ENCODE measurements at regions not wholly inside any gene's neighbourhood (a gene's known extent, or its start where the extent isn't known, plus 50 kb on each side); places are given as distances from the start of the nearest gene placed in this dataset.

GRCh38 chr6:11364971-11365397 is 132.5 kb upstream of the NEDD9 start:
- peak overlapping the region; percentile 38 for H3K4me3 Mint-ChIP-seq (ENCODE audit: unreplicated experiment)

GRCh38 chr6:11363881-11364576 is 131.6 kb upstream of the NEDD9 start:
- CTCF ChIA-PET = interaction anchor here (0.9 kb wide), 1 partner anchor 132 kb away, joined by 4 read pairs; no protein-coding TSS in a partner anchor
- DNase-seq (ENCODE audit: unreplicated experiment) = peak; percentile 35
- intact Hi-C loops (cut with micrococcal nuclease) = no loop called here
- Mint-ChIP-seq H3K9me3 (ENCODE audit: unreplicated experiment) (peaks cover 9% of the 10 kb centered on the region), H3K4me1 (ENCODE audit: insufficient read depth, unreplicated experiment) (peaks cover 38% of the 10 kb centered on the region), H3K27me3 (ENCODE audit: insufficient read depth, unreplicated experiment) (no peaks in the 10 kb centered on the region), H3K36me3 (ENCODE audit: insufficient read depth, unreplicated experiment) (no peaks in the 10 kb centered on the region), H3K4me3 (ENCODE audit: unreplicated experiment) (no peak overlapping the region), H3K27ac (ENCODE audit: low read depth, unreplicated experiment) (peak overlapping the region; percentile 93)
- BruUV-seq (replicated peaks) = TSS peak; percentile 65
- no peak for TF ChIP-seq CTCF (IDR thresholded peaks at IDR 0.05; ENCODE audit: unreplicated experiment)
- POLR2A ChIA-PET = interaction anchor here (0.9 to 1.0 kb wide), 2 partner anchors 69 to 131 kb away, joined by 3 to 4 read pairs; partner anchors contain the start of gene NEDD9

More at GRCh38 chr6:11364971-11365397, 132.5 kb upstream of the NEDD9 start:
- Mint-ChIP-seq H3K36me3 (ENCODE audit: insufficient read depth, unreplicated experiment) (no peaks in the 10 kb centered on the region), H3K4me1 (ENCODE audit: insufficient read depth, unreplicated experiment) (peaks cover 35% of the 10 kb centered on the region), H3K27ac (ENCODE audit: low read depth, unreplicated experiment) (peak overlapping the region; percentile 93), H3K27me3 (ENCODE audit: insufficient read depth, unreplicated experiment) (no peaks in the 10 kb centered on the region), H3K9me3 (ENCODE audit: unreplicated experiment) (peaks cover 5% of the 10 kb centered on the region)
- BruUV-seq (replicated peaks) = no TSS peak
- TF ChIP-seq CTCF (IDR thresholded peaks at IDR 0.05; ENCODE audit: unreplicated experiment) = no peak
- POLR2A ChIA-PET = interaction anchor here (0.8 to 1.0 kb wide), 3 partner anchors 11 to 132 kb away, joined by 3 to 4 read pairs (median 3); partner anchors contain the start of gene NEDD9
- DNase-seq (ENCODE audit: unreplicated experiment) = peak; percentile 35
- CTCF ChIA-PET = interaction anchor here (0.6 to 0.9 kb wide), 2 partner anchors 131 to 154 kb away, joined by 3 to 4 read pairs; no protein-coding TSS in a partner anchor
- intact Hi-C loops (cut with micrococcal nuclease) = no loop called here

- H3K4me3 Mint-ChIP-seq (ENCODE audit: unreplicated experiment) = no peak overlapping the region
- no peak for TF ChIP-seq CTCF (IDR thresholded peaks at IDR 0.05; ENCODE audit: unreplicated experiment)
- ChIA-PET POLR2A (no interaction called here), CTCF (interaction anchor here (1.4 kb wide), 1 partner anchor 133 kb away, joined by 5 read pairs; no protein-coding TSS in a partner anchor)
- BruUV-seq (replicated peaks) = no TSS peak
- no peak overlapping the region for H3K27ac Mint-ChIP-seq (ENCODE audit: low read depth, unreplicated experiment)
- H3K36me3 Mint-ChIP-seq (ENCODE audit: insufficient read depth, unreplicated experiment) = no peaks in the 10 kb centered on the region
- H3K9me3 Mint-ChIP-seq (ENCODE audit: unreplicated experiment) = peaks cover 9% of the 10 kb centered on the region
- no peak for DNase-seq (ENCODE audit: unreplicated experiment)
- intact Hi-C loops (cut with micrococcal nuclease) = no loop called here
- H3K4me1 Mint-ChIP-seq (ENCODE audit: insufficient read depth, unreplicated experiment) = peaks cover 31% of the 10 kb centered on the region
- no peaks in the 10 kb centered on the region for H3K27me3 Mint-ChIP-seq (ENCODE audit: insufficient read depth, unreplicated experiment)
These were observed 130.1 kb upstream of the NEDD9 start for GRCh38 chr6:11362564-11362963.

GRCh38 chr6:11358904-11359830 is 126.7 kb upstream of the NEDD9 start:
- Mint-ChIP-seq H3K4me1 (ENCODE audit: insufficient read depth, unreplicated experiment) (peaks cover 5% of the 10 kb centered on the region), H3K36me3 (ENCODE audit: insufficient read depth, unreplicated experiment) (no peaks in the 10 kb centered on the region), H3K27me3 (ENCODE audit: insufficient read depth, unreplicated experiment) (no peaks in the 10 kb centered on the region), H3K9me3 (ENCODE audit: unreplicated experiment) (peaks cover 9% of the 10 kb centered on the region), H3K27ac (ENCODE audit: low read depth, unreplicated experiment) (peak overlapping the region; percentile 9), H3K4me3 (ENCODE audit: unreplicated experiment) (no peak overlapping the region)
- BruUV-seq (replicated peaks) = no TSS peak
- intact Hi-C loops (cut with micrococcal nuclease) = no loop called here
- DNase-seq (ENCODE audit: unreplicated experiment) = no peak
- ChIA-PET POLR2A (no interaction called here), CTCF (interaction anchor here (1.2 kb wide), 1 partner anchor 20 kb away, joined by 4 read pairs; no protein-coding TSS in a partner anchor)
- no peak for TF ChIP-seq CTCF (IDR thresholded peaks at IDR 0.05; ENCODE audit: unreplicated experiment)
